ENCODE measurements at regions not wholly inside any gene's neighbourhood (a gene's known extent, or its start where the extent isn't known, plus 50 kb on each side); places are given as distances from the start of the nearest gene placed in this dataset.
"Not testable (repeated sequence)": the region's sequence is repeated elsewhere in the genome, so short reads cannot be mapped to it uniquely, and the experiment has no call there.

DNA sequence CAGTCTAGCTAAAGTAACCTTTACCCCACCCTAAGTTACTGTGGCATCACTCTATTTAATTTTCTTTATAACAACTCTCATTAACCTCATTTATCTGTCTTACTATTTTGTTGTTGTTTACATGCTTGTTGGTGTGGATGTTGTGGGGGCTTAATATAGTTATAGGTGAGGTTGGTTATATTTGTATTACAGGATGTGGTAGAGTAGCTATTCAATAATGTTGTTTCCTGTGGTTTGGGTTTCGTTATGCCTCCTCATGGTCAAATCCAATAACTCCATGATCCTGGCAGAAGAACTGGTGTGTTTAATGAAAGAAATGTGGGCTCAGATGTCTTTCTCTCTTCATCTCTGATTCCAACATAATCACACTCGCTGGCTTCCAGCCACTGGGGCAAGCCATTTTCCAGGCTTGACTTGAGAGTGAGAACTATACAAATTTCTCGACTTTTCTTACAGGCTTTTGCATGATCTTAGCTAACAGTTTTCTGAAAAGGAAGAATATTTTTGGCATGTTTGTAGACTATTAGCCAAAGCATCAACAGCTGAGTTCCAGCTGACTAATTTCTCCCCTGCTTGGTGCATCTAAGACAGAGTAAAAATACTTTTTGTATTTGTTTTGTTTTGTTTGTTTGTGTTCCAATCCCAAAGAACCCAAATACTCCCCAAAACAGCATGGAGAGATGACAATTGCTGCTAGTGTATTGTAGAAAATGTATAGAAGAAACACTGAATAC lies 303.7 kb upstream of the PAPPA start:
- Histone ChIP-seq H3K23ac (ENCODE audit: low read length) (no peak overlapping the region), H3K36me3 (ENCODE audit: control insufficient read depth, insufficient read depth, low read length) (no peaks in the 10 kb centered on the region), H2BK15ac (replicated peaks; ENCODE audit: low read depth) (no peak overlapping the region), H3K4me3 (ENCODE audit: low read length) (no peak overlapping the region), H2AK5ac (ENCODE audit: low read length) (no peak overlapping the region), H2BK120ac (ENCODE audit: low read depth, low read length) (no peak overlapping the region), H3K27ac (ENCODE audit: low read depth, low read length) (no peak overlapping the region), H3K18ac (ENCODE audit: low read length) (no peak overlapping the region), H3K4me2 (ENCODE audit: low read length) (no peak overlapping the region), H4K8ac (ENCODE audit: low read depth, low read length) (no peak overlapping the region), H4K5ac (ENCODE audit: low read length) (no peak overlapping the region), H3K56ac (ENCODE audit: low read length) (no peak overlapping the region), H3K79me1 (ENCODE audit: low read length) (no peaks in the 10 kb centered on the region), H3K4me1 (ENCODE audit: control insufficient read depth, low read depth, low read length) (no peaks in the 10 kb centered on the region), H3K27me3 (ENCODE audit: insufficient read depth, low read length, poor library complexity) (no peaks in the 10 kb centered on the region), H3K9ac (ENCODE audit: low read length) (no peak overlapping the region), H2BK5ac (ENCODE audit: low read length) (no peak overlapping the region), H3K4ac (ENCODE audit: low read depth, low read length) (no peak overlapping the region), H3K79me2 (ENCODE audit: control insufficient read depth, insufficient read depth, low read length) (no peaks in the 10 kb centered on the region)
- no CpG with 5 or more reads among the region's 3 CpGs for WGBS (ENCODE audit: extremely low coverage, insufficient coverage, low lambda C conversion rate)
- DNase-seq: no peak

GRCh38 chr9:115850548-115851304 lies 302.9 kb upstream of the PAPPA start:
- Histone ChIP-seq H3K27me3 (ENCODE audit: insufficient read depth, low read length, poor library complexity) (no peaks in the 10 kb centered on the region), H2BK5ac (ENCODE audit: low read length) (no peak overlapping the region), H3K9ac (ENCODE audit: low read length) (no peak overlapping the region), H3K56ac (ENCODE audit: low read length) (no peak overlapping the region), H3K79me1 (ENCODE audit: low read length) (no peaks in the 10 kb centered on the region), H2BK15ac (replicated peaks; ENCODE audit: low read depth) (no peak overlapping the region), H2BK120ac (ENCODE audit: low read depth, low read length) (no peak overlapping the region), H3K18ac (ENCODE audit: low read length) (no peak overlapping the region), H3K4me2 (ENCODE audit: low read length) (no peak overlapping the region), H3K36me3 (ENCODE audit: control insufficient read depth, insufficient read depth, low read length) (no peaks in the 10 kb centered on the region), H2AK5ac (ENCODE audit: low read length) (no peak overlapping the region), H3K27ac (ENCODE audit: low read depth, low read length) (no peak overlapping the region), H3K4me1 (ENCODE audit: control insufficient read depth, low read depth, low read length) (no peaks in the 10 kb centered on the region), H3K4me3 (ENCODE audit: low read length) (no peak overlapping the region), H4K8ac (ENCODE audit: low read depth, low read length) (no peak overlapping the region), H3K4ac (ENCODE audit: low read depth, low read length) (no peak overlapping the region), H4K5ac (ENCODE audit: low read length) (no peak overlapping the region), H3K23ac (ENCODE audit: low read length) (no peak overlapping the region), H3K79me2 (ENCODE audit: control insufficient read depth, insufficient read depth, low read length) (no peaks in the 10 kb centered on the region)
- WGBS (ENCODE audit: extremely low coverage, insufficient coverage, low lambda C conversion rate): no CpG with 5 or more reads among the region's 1 CpG
- DNase-seq: no peak

GRCh38 chr9:115855458-115856133 lies 298.0 kb upstream of the PAPPA start:
- Histone ChIP-seq H3K27ac (ENCODE audit: low read depth, low read length) (no peak overlapping the region), H2AK5ac (ENCODE audit: low read length) (no peak overlapping the region), H3K23ac (ENCODE audit: low read length) (no peak overlapping the region), H3K27me3 (ENCODE audit: insufficient read depth, low read length, poor library complexity) (no peaks in the 10 kb centered on the region), H4K8ac (ENCODE audit: low read depth, low read length) (no peak overlapping the region), H3K56ac (ENCODE audit: low read length) (no peak overlapping the region), H3K36me3 (ENCODE audit: control insufficient read depth, insufficient read depth, low read length) (no peaks in the 10 kb centered on the region), H3K79me1 (ENCODE audit: low read length) (no peaks in the 10 kb centered on the region), H2BK120ac (ENCODE audit: low read depth, low read length) (no peak overlapping the region), H3K4me2 (ENCODE audit: low read length) (no peak overlapping the region), H2BK5ac (ENCODE audit: low read length) (no peak overlapping the region), H3K4me1 (ENCODE audit: control insufficient read depth, low read depth, low read length) (no peaks in the 10 kb centered on the region), H3K4me3 (ENCODE audit: low read length) (no peak overlapping the region), H3K79me2 (ENCODE audit: control insufficient read depth, insufficient read depth, low read length) (no peaks in the 10 kb centered on the region), H3K4ac (ENCODE audit: low read depth, low read length) (no peak overlapping the region), H4K5ac (ENCODE audit: low read length) (no peak overlapping the region), H3K9ac (ENCODE audit: low read length) (no peak overlapping the region), H3K18ac (ENCODE audit: low read length) (no peak overlapping the region), H2BK15ac (replicated peaks; ENCODE audit: low read depth) (no peak overlapping the region)
- peak; percentile 72 for DNase-seq

- not testable (repeated sequence) for H3K4ac ChIP-seq (ENCODE audit: low read depth, low read length); H3K4me3 ChIP-seq (ENCODE audit: low read length)
- WGBS (ENCODE audit: extremely low coverage, insufficient coverage, low lambda C conversion rate): no CpG with 5 or more reads among the region's 1 CpG
These were observed 295.2 kb upstream of the PAPPA start for GRCh38 chr9:115858421-115858820.

GRCh38 chr9:115862021-115862420 lies 291.6 kb upstream of the PAPPA start:
- Histone ChIP-seq H3K56ac (ENCODE audit: low read length) (no peak overlapping the region), H3K4me1 (ENCODE audit: control insufficient read depth, low read depth, low read length) (no peaks in the 10 kb centered on the region), H3K4ac (ENCODE audit: low read depth, low read length) (no peak overlapping the region), H2BK5ac (ENCODE audit: low read length) (no peak overlapping the region), H3K9ac (ENCODE audit: low read length) (no peak overlapping the region), H4K5ac (ENCODE audit: low read length) (no peak overlapping the region), H3K23ac (ENCODE audit: low read length) (no peak overlapping the region), H4K8ac (ENCODE audit: low read depth, low read length) (no peak overlapping the region), H2AK5ac (ENCODE audit: low read length) (no peak overlapping the region), H3K27ac (ENCODE audit: low read depth, low read length) (no peak overlapping the region), H2BK120ac (ENCODE audit: low read depth, low read length) (no peak overlapping the region), H3K27me3 (ENCODE audit: insufficient read depth, low read length, poor library complexity) (no peaks in the 10 kb centered on the region), H3K4me3 (ENCODE audit: low read length) (no peak overlapping the region), H2BK15ac (replicated peaks; ENCODE audit: low read depth) (no peak overlapping the region), H3K18ac (ENCODE audit: low read length) (no peak overlapping the region), H3K36me3 (ENCODE audit: control insufficient read depth, insufficient read depth, low read length) (no peaks in the 10 kb centered on the region), H3K4me2 (ENCODE audit: low read length) (no peak overlapping the region), H3K79me1 (ENCODE audit: low read length) (no peaks in the 10 kb centered on the region), H3K79me2 (ENCODE audit: control insufficient read depth, insufficient read depth, low read length) (no peaks in the 10 kb centered on the region)
- no peak for DNase-seq
- WGBS (ENCODE audit: extremely low coverage, insufficient coverage, low lambda C conversion rate): no CpG with 5 or more reads among the region's 3 CpGs

More at GRCh38 chr9:115858421-115858820, 295.2 kb upstream of the PAPPA start:
- H2BK5ac ChIP-seq (ENCODE audit: low read length); H4K5ac ChIP-seq (ENCODE audit: low read length); H3K23ac ChIP-seq (ENCODE audit: low read length); H3K4me1 ChIP-seq (ENCODE audit: control insufficient read depth, low read depth, low read length); H3K79me2 ChIP-seq (ENCODE audit: control insufficient read depth, insufficient read depth, low read length); H3K18ac ChIP-seq (ENCODE audit: low read length); H4K8ac ChIP-seq (ENCODE audit: low read depth, low read length); H2AK5ac ChIP-seq (ENCODE audit: low read length); H2BK120ac ChIP-seq (ENCODE audit: low read depth, low read length); H3K27me3 ChIP-seq (ENCODE audit: insufficient read depth, low read length, poor library complexity); H3K27ac ChIP-seq (ENCODE audit: low read depth, low read length); H2BK15ac ChIP-seq (replicated peaks; ENCODE audit: low read depth); DNase-seq; H3K9ac ChIP-seq (ENCODE audit: low read length); H3K36me3 ChIP-seq (ENCODE audit: control insufficient read depth, insufficient read depth, low read length); H3K4me2 ChIP-seq (ENCODE audit: low read length); H3K56ac ChIP-seq (ENCODE audit: low read length); H3K79me1 ChIP-seq (ENCODE audit: low read length): not testable (repeated sequence)
